Panc1 (cell line): ENCODE measurements at regions not wholly inside any gene's neighbourhood (a gene's known extent, or its start where the extent isn't known, plus 50 kb on each side); places are given as distances from the start of the nearest gene placed in this dataset.

ENCODE experiments used
- CTCF ChIP-seq: fragments of 450-650 bp; IDR thresholded peaks from 2 replicates; pipeline ENCODE4 v1.5.1; 2017; ENCODE audit warnings: mild to moderate bottlenecking
- POLR2AphosphoS5 ChIP-seq: IDR thresholded peaks from 2 replicates; pipeline ENCODE4 v1.6.1; 2012; ENCODE audit warnings: mild to moderate bottlenecking, low read depth, low read length, moderate library complexity
- REST ChIP-seq, 2 experiments: IDR thresholded peaks; 2 replicates each; pipeline ENCODE4 v1.6.1; 2011 to 2012; ENCODE audit warnings: low read depth in 2 of 2, control low read depth in 1 of 2, low read length in 1 of 2, mild to moderate bottlenecking in 1 of 2, moderate library complexity in 1 of 2; ENCODE audit not compliant: insufficient read depth in 1 of 2
- SIN3A ChIP-seq: IDR thresholded peaks from 2 replicates; pipeline ENCODE4 v1.6.1; 2012; ENCODE audit warnings: low read depth, mild to moderate bottlenecking, low read length, moderate library complexity, borderline replicate concordance; ENCODE audit not compliant: insufficient read depth

- TF ChIP-seq CTCF, result no peak
- no peak for TF ChIP-seq POLR2AphosphoS5
- TF ChIP-seq REST (IDR thresholded peaks at IDR 0.05; ENCODE audit: insufficient read depth in 1 of 2, low read depth in 2 of 2, low read length in 1 of 2), result no peak
- no peak for TF ChIP-seq SIN3A
Observed at GRCh38 chr5:40276426-40277102, 403.2 kb upstream of the PTGER4 start.
